ENCODE measurements at regions not wholly inside any gene's neighbourhood (a gene's known extent, or its start where the extent isn't known, plus 50 kb on each side); places are given as distances from the start of the nearest gene placed in this dataset.

- TF ChIP-seq, protein P1, sequence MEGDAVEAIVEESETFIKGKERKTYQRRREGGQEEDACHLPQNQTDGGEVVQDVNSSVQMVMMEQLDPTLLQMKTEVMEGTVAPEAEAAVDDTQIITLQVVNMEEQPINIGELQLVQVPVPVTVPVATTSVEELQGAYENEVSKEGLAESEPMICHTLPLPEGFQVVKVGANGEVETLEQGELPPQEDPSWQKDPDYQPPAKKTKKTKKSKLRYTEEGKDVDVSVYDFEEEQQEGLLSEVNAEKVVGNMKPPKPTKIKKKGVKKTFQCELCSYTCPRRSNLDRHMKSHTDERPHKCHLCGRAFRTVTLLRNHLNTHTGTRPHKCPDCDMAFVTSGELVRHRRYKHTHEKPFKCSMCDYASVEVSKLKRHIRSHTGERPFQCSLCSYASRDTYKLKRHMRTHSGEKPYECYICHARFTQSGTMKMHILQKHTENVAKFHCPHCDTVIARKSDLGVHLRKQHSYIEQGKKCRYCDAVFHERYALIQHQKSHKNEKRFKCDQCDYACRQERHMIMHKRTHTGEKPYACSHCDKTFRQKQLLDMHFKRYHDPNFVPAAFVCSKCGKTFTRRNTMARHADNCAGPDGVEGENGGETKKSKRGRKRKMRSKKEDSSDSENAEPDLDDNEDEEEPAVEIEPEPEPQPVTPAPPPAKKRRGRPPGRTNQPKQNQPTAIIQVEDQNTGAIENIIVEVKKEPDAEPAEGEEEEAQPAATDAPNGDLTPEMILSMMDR (conservative IDR thresholded peaks at IDR 0.05; ENCODE audit: low read depth, low read length): no peak
These were observed 136.3 kb downstream of the DIO2 start for GRCh38 chr14:80074900-80075574.

DNA sequence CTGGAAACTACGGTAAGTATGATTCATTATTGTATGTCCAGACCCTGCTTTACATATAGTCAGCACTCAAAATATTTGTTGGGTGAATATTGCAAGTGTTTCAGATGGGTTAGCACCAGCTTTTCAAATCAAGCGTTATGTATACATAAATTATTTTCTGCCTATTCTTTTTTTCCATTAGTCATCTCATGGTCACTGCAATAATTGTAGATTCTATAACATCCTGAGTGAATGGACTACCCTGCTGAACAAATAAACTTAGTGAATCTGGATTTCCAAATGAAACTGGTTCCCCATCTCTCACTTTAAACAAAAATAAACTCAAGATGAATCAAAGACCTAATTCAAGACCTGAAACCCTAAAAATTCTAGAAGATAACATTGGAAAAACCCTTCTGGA is 152.3 kb downstream of the DIO2 start:
- no peak for DNase-seq (ENCODE audit: low read depth)
- TF ChIP-seq, protein P1 (conservative IDR thresholded peaks at IDR 0.05; ENCODE audit: low read depth, low read length): no peak

More at GRCh38 chr14:80074900-80075574, 136.3 kb downstream of the DIO2 start:
- H3K4me3 ChIP-seq (ENCODE audit: low read length): no peak overlapping the region
- no peak for DNase-seq (ENCODE audit: low read depth)

GRCh38 chr14:80056497-80056801 is 154.9 kb downstream of the DIO2 start:
- TF ChIP-seq, protein P1 (conservative IDR thresholded peaks at IDR 0.05; ENCODE audit: low read depth, low read length): no peak
- no peak overlapping the region for H3K4me3 ChIP-seq (ENCODE audit: low read length)
- DNase-seq (ENCODE audit: low read depth): no peak

More for the DNA sequence above, 152.3 kb downstream of the DIO2 start:
- no peak overlapping the region for H3K4me3 ChIP-seq (ENCODE audit: low read length)

GRCh38 chr14:80055667-80056496 is 155.4 kb downstream of the DIO2 start:
- TF ChIP-seq, protein P1 (conservative IDR thresholded peaks at IDR 0.05; ENCODE audit: low read depth, low read length): peak; percentile 89
- H3K4me3 ChIP-seq (ENCODE audit: low read length): no peak overlapping the region
- peak; percentile 24 for DNase-seq (ENCODE audit: low read depth)

DNA sequence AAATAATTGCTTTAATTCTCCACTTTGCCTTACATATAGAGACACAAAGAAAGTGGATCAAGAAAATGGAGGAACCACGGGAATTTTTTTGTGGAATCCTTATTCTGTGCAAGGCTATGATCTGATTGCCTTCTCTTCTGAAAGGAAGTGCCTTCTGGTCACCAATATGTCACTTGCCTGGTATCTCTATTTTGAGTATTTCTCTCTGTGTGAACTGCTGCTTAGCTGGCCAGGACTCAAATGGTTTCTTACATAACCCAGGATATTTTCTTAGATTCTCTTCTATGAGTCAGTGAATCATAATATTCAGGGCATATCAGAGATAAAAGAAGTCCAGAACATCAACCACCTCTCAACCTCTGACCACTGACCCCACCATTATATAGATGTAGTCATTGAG is 156.1 kb downstream of the DIO2 start:
- TF ChIP-seq, protein P1 (conservative IDR thresholded peaks at IDR 0.05; ENCODE audit: low read depth, low read length): no peak
- H3K4me3 ChIP-seq (ENCODE audit: low read length): no peak overlapping the region
- no peak for DNase-seq (ENCODE audit: low read depth)

DNA sequence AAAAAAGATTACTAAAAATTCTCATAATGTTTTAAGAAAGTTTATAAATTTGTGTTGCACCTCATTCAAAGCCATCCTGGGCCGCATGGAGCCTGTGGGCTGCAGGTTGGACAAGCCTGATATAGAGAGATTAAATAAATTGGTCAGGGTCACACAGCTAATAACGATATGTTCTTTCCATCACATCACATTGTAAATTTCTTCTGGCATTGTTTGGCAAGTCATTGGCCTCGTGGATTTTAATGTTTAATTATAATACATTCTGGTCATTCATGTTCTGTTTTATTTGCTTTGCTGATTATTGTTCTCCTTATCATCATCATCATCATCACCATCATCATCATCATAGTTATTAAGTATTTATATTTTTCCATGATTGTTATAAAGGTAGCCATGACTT is 157.3 kb downstream of the DIO2 start:
- no peak overlapping the region for H3K4me3 ChIP-seq (ENCODE audit: low read length)
- TF ChIP-seq, protein P1 (conservative IDR thresholded peaks at IDR 0.05; ENCODE audit: low read depth, low read length): no peak
- no peak for DNase-seq (ENCODE audit: low read depth)

DNA sequence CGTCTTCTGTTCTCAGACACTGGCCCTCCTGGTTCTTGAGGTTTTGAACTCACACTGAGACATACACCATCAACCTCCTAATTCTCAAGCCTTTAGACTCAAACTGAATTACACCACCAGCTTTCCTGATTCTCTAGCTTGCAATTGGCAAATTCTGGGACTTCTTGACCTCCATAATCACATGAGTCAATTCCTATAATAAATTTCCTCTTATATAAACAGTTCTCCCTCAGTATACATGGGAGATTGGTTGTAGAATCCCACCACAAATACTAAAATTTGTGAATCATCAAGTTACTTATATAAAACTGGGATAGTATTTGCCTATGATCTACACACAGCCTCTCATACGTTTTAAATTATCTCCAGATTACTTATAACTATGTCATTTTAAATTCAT is 162.2 kb downstream of the DIO2 start:
- no peak overlapping the region for H3K4me3 ChIP-seq (ENCODE audit: low read length)
- TF ChIP-seq, protein P1 (conservative IDR thresholded peaks at IDR 0.05; ENCODE audit: low read depth, low read length): no peak
- no peak for DNase-seq (ENCODE audit: low read depth)

Measured in retinal pigment epithelial cell (primary cell).